ENCODE measurements at regions not wholly inside any gene's neighbourhood (a gene's known extent, or its start where the extent isn't known, plus 50 kb on each side); places are given as distances from the start of the nearest gene placed in this dataset.
"Not testable (repeated sequence)": the region's sequence is repeated elsewhere in the genome, so short reads cannot be mapped to it uniquely, and the experiment has no call there.

GRCh38 chr4:45062935-45063545 is 336.7 kb upstream of the GNPDA2 start:
- DNase-seq = no peak

GRCh38 chr4:45043911-45044310 is 317.6 kb upstream of the GNPDA2 start:
- no peak for DNase-seq

- no peak for DNase-seq
Observed at GRCh38 chr4:45036677-45037076, 310.3 kb upstream of the GNPDA2 start.

GRCh38 chr4:45033676-45034419 is 307.5 kb upstream of the GNPDA2 start:
- no peak for DNase-seq

GRCh38 chr4:45030059-45030458 is 303.7 kb upstream of the GNPDA2 start:
- no peak for DNase-seq

- no peak for DNase-seq
Observed at GRCh38 chr4:45007508-45007907, 281.2 kb upstream of the GNPDA2 start.

GRCh38 chr4:45006078-45006477 is 279.7 kb upstream of the GNPDA2 start:
- no peak for DNase-seq

- no peak for DNase-seq
Observed at GRCh38 chr4:45004847-45005565, 278.6 kb upstream of the GNPDA2 start.

GRCh38 chr4:45004326-45004725 is 278.0 kb upstream of the GNPDA2 start:
- no peak for DNase-seq

GRCh38 chr4:44996276-44996845 is 270.0 kb upstream of the GNPDA2 start:
- no peak for DNase-seq

- no peak for DNase-seq
Observed at GRCh38 chr4:44988011-44988410, 261.7 kb upstream of the GNPDA2 start.

- no peak for DNase-seq
Observed at GRCh38 chr4:44985938-44986337, 259.6 kb upstream of the GNPDA2 start.

- DNase-seq = no peak
Observed at GRCh38 chr4:44985152-44985551, 258.8 kb upstream of the GNPDA2 start.

- DNase-seq = no peak
Observed at GRCh38 chr4:44984083-44984482, 257.7 kb upstream of the GNPDA2 start.

GRCh38 chr4:44983083-44983482 is 256.7 kb upstream of the GNPDA2 start:
- DNase-seq = no peak

GRCh38 chr4:44978020-44978419 is 251.7 kb upstream of the GNPDA2 start:
- no peak for DNase-seq

- no peak for DNase-seq
Observed at GRCh38 chr4:44965435-44966095, 239.2 kb upstream of the GNPDA2 start.

- not testable (repeated sequence) for DNase-seq
Observed at GRCh38 chr4:44964086-44964485, 237.7 kb upstream of the GNPDA2 start.

GRCh38 chr4:44961001-44961755 is 234.8 kb upstream of the GNPDA2 start:
- no peak for DNase-seq

GRCh38 chr4:44931720-44932119 is 205.4 kb upstream of the GNPDA2 start:
- no peak for DNase-seq

GRCh38 chr4:44928785-44929184 is 202.4 kb upstream of the GNPDA2 start:
- DNase-seq = no peak

Data from hippocampal formation (tissue), 2 donors.